HFFc6 (cell line): ENCODE measurements at regions not wholly inside any gene's neighbourhood (a gene's known extent, or its start where the extent isn't known, plus 50 kb on each side); places are given as distances from the start of the nearest gene placed in this dataset.

Experiments used
- DNase-seq: peaks from one replicate; pipeline ENCODE4 v3.0.0-alpha.2; 2018
- H3K27ac Mint-ChIP-seq: 2 replicates; pipeline ENCODE4 v1.8.0; 2020; ENCODE audit warnings: mild to moderate bottlenecking, mixed read lengths
- H3K27me3 Mint-ChIP-seq: 2 replicates; pipeline ENCODE4 v1.8.0; 2021; ENCODE audit warnings: mild to moderate bottlenecking, moderate library complexity, mixed read lengths; ENCODE audit not compliant: insufficient read depth
- H3K36me3 Mint-ChIP-seq: 2 replicates; pipeline ENCODE4 v1.8.0; 2021; ENCODE audit warnings: low read depth, mixed read lengths
- H3K4me1 Mint-ChIP-seq: 2 replicates; pipeline ENCODE4 v1.8.0; 2020; ENCODE audit warnings: low read depth, mixed read lengths
- H3K4me3 Mint-ChIP-seq: 2 replicates; pipeline ENCODE4 v1.8.0; 2020; ENCODE audit warnings: mild to moderate bottlenecking, moderate library complexity, mixed read lengths
- H3K9me3 Mint-ChIP-seq: 2 replicates; pipeline ENCODE4 v1.8.0; 2020; ENCODE audit warnings: mild to moderate bottlenecking, mixed read lengths
- TF ChIP-seq, protein P1 (sequence below): fragments of 200-600 bp; sonication (generic); IDR thresholded peaks from 2 replicates; pipeline ENCODE4 v1.5.0; 2021; ENCODE audit warnings: antibody characterized with exemption, mild to moderate bottlenecking

DNA sequence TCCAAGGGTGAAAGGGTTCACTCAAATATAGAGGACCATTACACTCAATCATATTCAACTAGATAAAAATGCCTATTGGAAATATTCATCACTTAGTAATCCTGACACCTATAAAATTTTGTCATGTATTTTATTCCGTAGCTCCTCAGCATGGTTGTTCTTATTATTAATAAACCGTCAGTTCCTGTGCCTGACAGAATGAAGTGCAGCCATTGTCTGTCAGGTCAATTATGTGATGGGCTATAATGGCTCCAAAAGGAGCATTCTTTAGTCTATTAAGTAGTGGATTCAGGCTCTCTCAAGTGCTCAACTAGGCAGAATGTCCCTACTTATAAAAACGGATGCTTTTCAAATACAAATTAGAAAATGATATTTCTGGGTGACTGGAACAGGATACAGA is 916.1 kb upstream of the ANO3 start:
- H3K9me3 Mint-ChIP-seq = peaks cover 19% of the 10 kb centered on the region
- H3K36me3 Mint-ChIP-seq = no peaks in the 10 kb centered on the region
- H3K4me3 Mint-ChIP-seq = no peak overlapping the region
- TF ChIP-seq, protein P1, sequence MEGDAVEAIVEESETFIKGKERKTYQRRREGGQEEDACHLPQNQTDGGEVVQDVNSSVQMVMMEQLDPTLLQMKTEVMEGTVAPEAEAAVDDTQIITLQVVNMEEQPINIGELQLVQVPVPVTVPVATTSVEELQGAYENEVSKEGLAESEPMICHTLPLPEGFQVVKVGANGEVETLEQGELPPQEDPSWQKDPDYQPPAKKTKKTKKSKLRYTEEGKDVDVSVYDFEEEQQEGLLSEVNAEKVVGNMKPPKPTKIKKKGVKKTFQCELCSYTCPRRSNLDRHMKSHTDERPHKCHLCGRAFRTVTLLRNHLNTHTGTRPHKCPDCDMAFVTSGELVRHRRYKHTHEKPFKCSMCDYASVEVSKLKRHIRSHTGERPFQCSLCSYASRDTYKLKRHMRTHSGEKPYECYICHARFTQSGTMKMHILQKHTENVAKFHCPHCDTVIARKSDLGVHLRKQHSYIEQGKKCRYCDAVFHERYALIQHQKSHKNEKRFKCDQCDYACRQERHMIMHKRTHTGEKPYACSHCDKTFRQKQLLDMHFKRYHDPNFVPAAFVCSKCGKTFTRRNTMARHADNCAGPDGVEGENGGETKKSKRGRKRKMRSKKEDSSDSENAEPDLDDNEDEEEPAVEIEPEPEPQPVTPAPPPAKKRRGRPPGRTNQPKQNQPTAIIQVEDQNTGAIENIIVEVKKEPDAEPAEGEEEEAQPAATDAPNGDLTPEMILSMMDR = no peak
- H3K4me1 Mint-ChIP-seq = no peaks in the 10 kb centered on the region
- no peaks in the 10 kb centered on the region for H3K27me3 Mint-ChIP-seq
- no peak overlapping the region for H3K27ac Mint-ChIP-seq
- DNase-seq = no peak

DNA sequence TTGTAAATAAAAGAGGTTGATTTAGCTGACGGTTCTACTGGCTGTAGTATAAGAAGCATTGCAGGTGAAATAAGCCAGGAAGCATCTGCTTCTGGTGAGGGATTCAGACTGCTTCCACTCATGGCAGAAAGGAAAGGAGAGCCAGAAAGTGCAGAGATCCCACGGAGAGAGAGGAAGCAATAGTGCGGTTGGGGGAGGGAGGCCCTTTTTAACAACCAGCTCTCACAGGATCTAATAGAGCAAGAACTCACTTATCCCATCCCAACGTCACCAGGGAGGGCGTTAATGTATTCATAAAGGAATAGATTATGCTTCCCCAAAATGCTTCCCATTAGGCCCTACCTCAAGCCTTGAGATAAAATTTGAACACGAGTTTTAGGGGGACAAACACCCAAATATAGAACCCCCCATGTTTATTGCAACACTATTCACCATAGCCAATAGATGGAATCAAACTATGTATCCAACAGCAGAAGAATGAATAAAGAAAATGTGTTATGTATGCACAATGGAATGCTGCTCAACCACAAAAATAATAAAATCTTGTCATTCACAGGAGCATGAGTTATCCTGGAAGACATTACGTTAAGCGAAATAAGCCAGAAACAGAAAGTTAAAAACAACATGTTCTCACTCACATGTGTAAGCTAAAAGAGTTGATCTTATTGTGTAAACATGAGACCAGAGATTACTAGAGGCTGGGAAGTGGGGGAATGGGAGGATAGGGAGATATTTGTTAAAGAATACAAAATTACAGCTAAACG is 908.3 kb upstream of the ANO3 start:
- TF ChIP-seq, protein P1 = no peak
- H3K27me3 Mint-ChIP-seq = no peaks in the 10 kb centered on the region
- DNase-seq = no peak
- H3K27ac Mint-ChIP-seq = no peak overlapping the region
- H3K36me3 Mint-ChIP-seq = no peaks in the 10 kb centered on the region
- no peak overlapping the region for H3K4me3 Mint-ChIP-seq
- peaks cover 14% of the 10 kb centered on the region for H3K9me3 Mint-ChIP-seq
- H3K4me1 Mint-ChIP-seq = no peaks in the 10 kb centered on the region

DNA sequence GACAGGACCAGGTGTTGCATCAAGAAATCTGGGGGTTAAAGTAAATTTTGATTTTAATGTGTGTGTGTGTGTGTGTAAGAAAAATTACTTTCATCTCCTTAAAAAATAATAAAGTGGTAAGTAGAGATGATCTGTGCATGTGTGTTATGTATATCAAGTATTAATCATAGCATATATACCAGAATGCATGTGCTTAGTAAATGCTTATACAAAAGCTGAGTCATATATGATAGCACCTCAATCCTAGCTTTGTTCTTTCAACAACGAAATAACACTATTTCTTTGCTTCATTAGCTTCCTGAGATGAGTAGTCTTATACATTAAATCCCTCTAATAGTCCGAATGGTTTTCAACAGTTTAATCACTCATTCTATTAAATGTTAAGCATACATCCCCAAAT is 899.6 kb upstream of the ANO3 start:
- Mint-ChIP-seq H3K9me3 (peaks cover 19% of the 10 kb centered on the region), H3K27ac (no peak overlapping the region), H3K4me1 (no peaks in the 10 kb centered on the region), H3K27me3 (no peaks in the 10 kb centered on the region), H3K4me3 (no peak overlapping the region), H3K36me3 (no peaks in the 10 kb centered on the region)
- DNase-seq = no peak
- TF ChIP-seq, protein P1 = no peak

DNA sequence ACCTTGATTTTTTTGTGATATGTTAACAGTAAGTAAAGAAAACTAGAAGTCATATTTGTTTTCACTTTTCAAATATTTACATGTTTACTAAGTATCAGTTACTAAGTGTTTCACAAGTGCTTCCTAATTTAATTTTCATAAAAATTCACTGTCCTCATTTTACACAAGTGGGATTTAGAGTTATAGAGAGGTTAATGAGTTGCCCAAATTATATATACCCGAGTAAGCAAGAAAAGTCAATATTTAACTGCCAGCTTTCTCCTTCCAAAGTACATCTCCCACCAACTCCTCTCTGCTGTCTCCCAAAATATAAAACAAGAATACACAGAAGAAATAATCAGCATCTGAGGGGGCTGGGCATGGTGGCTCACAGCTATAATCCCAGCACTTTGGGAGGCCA is 896.7 kb upstream of the ANO3 start:
- H3K9me3 Mint-ChIP-seq = peaks cover 28% of the 10 kb centered on the region
- H3K27ac Mint-ChIP-seq = no peak overlapping the region
- no peak overlapping the region for H3K4me3 Mint-ChIP-seq
- H3K27me3 Mint-ChIP-seq = no peaks in the 10 kb centered on the region
- H3K4me1 Mint-ChIP-seq = no peaks in the 10 kb centered on the region
- no peaks in the 10 kb centered on the region for H3K36me3 Mint-ChIP-seq
- TF ChIP-seq, protein P1 = no peak
- DNase-seq = no peak

DNA sequence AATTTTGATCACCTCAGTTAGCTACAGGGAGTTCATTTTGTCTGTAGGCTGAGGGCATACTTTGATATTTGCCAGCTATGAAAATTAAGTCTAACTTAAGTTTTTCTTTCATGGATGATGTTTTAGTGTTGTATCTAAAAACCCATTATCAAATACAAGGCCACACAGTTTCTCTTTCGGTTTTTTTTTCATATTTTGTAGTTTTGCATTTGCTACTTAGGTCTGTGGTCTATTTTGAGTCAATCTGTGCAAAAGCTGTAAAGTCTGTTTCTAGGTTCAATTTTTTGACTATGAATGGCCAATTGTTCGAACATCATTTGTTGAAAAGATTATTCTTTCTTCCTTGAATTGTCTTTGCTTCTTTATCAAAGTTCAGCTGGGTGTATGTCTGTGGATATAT is 895.6 kb upstream of the ANO3 start:
- peaks cover 35% of the 10 kb centered on the region for H3K9me3 Mint-ChIP-seq
- H3K36me3 Mint-ChIP-seq = no peaks in the 10 kb centered on the region
- TF ChIP-seq, protein P1 = no peak
- no peak overlapping the region for H3K27ac Mint-ChIP-seq
- H3K27me3 Mint-ChIP-seq = no peaks in the 10 kb centered on the region
- no peak for DNase-seq
- no peaks in the 10 kb centered on the region for H3K4me1 Mint-ChIP-seq
- H3K4me3 Mint-ChIP-seq = no peak overlapping the region
